ENCODE measurements at regions not wholly inside any gene's neighbourhood (a gene's known extent, or its start where the extent isn't known, plus 50 kb on each side); places are given as distances from the start of the nearest gene placed in this dataset.

- Histone ChIP-seq H4K20me1 (ENCODE audit: insufficient read depth) (no peaks in the 10 kb centered on the region), H3K79me2 (ENCODE audit: insufficient read depth, low read depth) (no peaks in the 10 kb centered on the region), H3K27me3 (ENCODE audit: insufficient read depth, low read depth) (no peaks in the 10 kb centered on the region)
Observed at GRCh38 chr5:124692950-124693349, 53.5 kb downstream of the ZNF608 start.

GRCh38 chr5:124692324-124692723 is 54.1 kb downstream of the ZNF608 start:
- H3K27me3 ChIP-seq (ENCODE audit: insufficient read depth, low read depth), result no peaks in the 10 kb centered on the region
- H3K9ac ChIP-seq, result no peak overlapping the region
- H3K4me3 ChIP-seq (IDR thresholded peaks at IDR 0.05; ENCODE audit: insufficient read depth, low read depth, low read length), result no peak overlapping the region
- H2AFZ ChIP-seq (ENCODE audit: low read depth), result no peak overlapping the region
- H3K79me2 ChIP-seq (ENCODE audit: insufficient read depth, low read depth), result no peaks in the 10 kb centered on the region
- H3K27ac ChIP-seq, result no peak overlapping the region
- TF ChIP-seq CTCF (conservative IDR thresholded peaks at IDR 0.05; ENCODE audit: low read depth, low read length), result no peak
- H4K20me1 ChIP-seq (ENCODE audit: insufficient read depth), result no peaks in the 10 kb centered on the region
- H3K4me1 ChIP-seq (ENCODE audit: low read depth, poor library complexity, severe bottlenecking), result no peaks in the 10 kb centered on the region
- H3K4me2 ChIP-seq, result no peak overlapping the region
- no peaks in the 10 kb centered on the region for H3K36me3 ChIP-seq (ENCODE audit: insufficient read depth)

More at GRCh38 chr5:124692950-124693349, 53.5 kb downstream of the ZNF608 start:
- TF ChIP-seq CTCF (conservative IDR thresholded peaks at IDR 0.05; ENCODE audit: low read depth, low read length), result no peak
- H3K4me2 ChIP-seq, result no peak overlapping the region
- H3K4me1 ChIP-seq (ENCODE audit: low read depth, poor library complexity, severe bottlenecking), result no peaks in the 10 kb centered on the region
- no peaks in the 10 kb centered on the region for H3K36me3 ChIP-seq (ENCODE audit: insufficient read depth)
- H3K9ac ChIP-seq, result no peak overlapping the region
- no peak overlapping the region for H2AFZ ChIP-seq (ENCODE audit: low read depth)
- no peak overlapping the region for H3K27ac ChIP-seq
- H3K4me3 ChIP-seq (IDR thresholded peaks at IDR 0.05; ENCODE audit: insufficient read depth, low read depth, low read length), result no peak overlapping the region

- Histone ChIP-seq H3K79me2 (ENCODE audit: insufficient read depth, low read depth) (no peaks in the 10 kb centered on the region), H3K27ac (no peak overlapping the region), H3K4me2 (no peak overlapping the region), H3K27me3 (ENCODE audit: insufficient read depth, low read depth) (no peaks in the 10 kb centered on the region), H2AFZ (ENCODE audit: low read depth) (no peak overlapping the region), H3K4me3 (IDR thresholded peaks at IDR 0.05; ENCODE audit: insufficient read depth, low read depth, low read length) (no peak overlapping the region), H4K20me1 (ENCODE audit: insufficient read depth) (no peaks in the 10 kb centered on the region), H3K4me1 (ENCODE audit: low read depth, poor library complexity, severe bottlenecking) (no peaks in the 10 kb centered on the region), H3K9ac (no peak overlapping the region), H3K36me3 (ENCODE audit: insufficient read depth) (no peaks in the 10 kb centered on the region)
- no peak for TF ChIP-seq CTCF (conservative IDR thresholded peaks at IDR 0.05; ENCODE audit: low read depth, low read length)
Observed at GRCh38 chr5:124689653-124690052, 56.8 kb downstream of the ZNF608 start.

GRCh38 chr5:124686239-124687004 is 60.0 kb downstream of the ZNF608 start:
- no peak for TF ChIP-seq CTCF (conservative IDR thresholded peaks at IDR 0.05; ENCODE audit: low read depth, low read length)
- Histone ChIP-seq H4K20me1 (ENCODE audit: insufficient read depth) (no peaks in the 10 kb centered on the region), H2AFZ (ENCODE audit: low read depth) (no peak overlapping the region), H3K27ac (no peak overlapping the region), H3K79me2 (ENCODE audit: insufficient read depth, low read depth) (no peaks in the 10 kb centered on the region), H3K9ac (no peak overlapping the region), H3K27me3 (ENCODE audit: insufficient read depth, low read depth) (no peaks in the 10 kb centered on the region), H3K4me2 (no peak overlapping the region), H3K4me1 (ENCODE audit: low read depth, poor library complexity, severe bottlenecking) (no peaks in the 10 kb centered on the region), H3K4me3 (IDR thresholded peaks at IDR 0.05; ENCODE audit: insufficient read depth, low read depth, low read length) (no peak overlapping the region), H3K36me3 (ENCODE audit: insufficient read depth) (no peaks in the 10 kb centered on the region)
